GM12875 (cell line): ENCODE measurements at regions not wholly inside any gene's neighbourhood (a gene's known extent, or its start where the extent isn't known, plus 50 kb on each side); places are given as distances from the start of the nearest gene placed in this dataset.

Source experiments
- H3K4me3 ChIP-seq: one replicate; pipeline ENCODE4 v1.5.1; 2011; ENCODE audit warnings: low read depth, low read length, control low read depth
- TF ChIP-seq, protein P1 (sequence below): IDR thresholded peaks from 2 replicates; pipeline ENCODE4 v1.5.1; 2011; ENCODE audit warnings: low read depth, mild to moderate bottlenecking, control low read depth, inconsistent platforms, low read length, moderate library complexity, borderline replicate concordance; ENCODE audit not compliant: insufficient read depth

GRCh38 chr4:111811661-111812060 is 333.6 kb upstream of the FAM241A start:
- TF ChIP-seq, protein P1, sequence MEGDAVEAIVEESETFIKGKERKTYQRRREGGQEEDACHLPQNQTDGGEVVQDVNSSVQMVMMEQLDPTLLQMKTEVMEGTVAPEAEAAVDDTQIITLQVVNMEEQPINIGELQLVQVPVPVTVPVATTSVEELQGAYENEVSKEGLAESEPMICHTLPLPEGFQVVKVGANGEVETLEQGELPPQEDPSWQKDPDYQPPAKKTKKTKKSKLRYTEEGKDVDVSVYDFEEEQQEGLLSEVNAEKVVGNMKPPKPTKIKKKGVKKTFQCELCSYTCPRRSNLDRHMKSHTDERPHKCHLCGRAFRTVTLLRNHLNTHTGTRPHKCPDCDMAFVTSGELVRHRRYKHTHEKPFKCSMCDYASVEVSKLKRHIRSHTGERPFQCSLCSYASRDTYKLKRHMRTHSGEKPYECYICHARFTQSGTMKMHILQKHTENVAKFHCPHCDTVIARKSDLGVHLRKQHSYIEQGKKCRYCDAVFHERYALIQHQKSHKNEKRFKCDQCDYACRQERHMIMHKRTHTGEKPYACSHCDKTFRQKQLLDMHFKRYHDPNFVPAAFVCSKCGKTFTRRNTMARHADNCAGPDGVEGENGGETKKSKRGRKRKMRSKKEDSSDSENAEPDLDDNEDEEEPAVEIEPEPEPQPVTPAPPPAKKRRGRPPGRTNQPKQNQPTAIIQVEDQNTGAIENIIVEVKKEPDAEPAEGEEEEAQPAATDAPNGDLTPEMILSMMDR, result no peak
- H3K4me3 ChIP-seq, result no peak overlapping the region

DNA sequence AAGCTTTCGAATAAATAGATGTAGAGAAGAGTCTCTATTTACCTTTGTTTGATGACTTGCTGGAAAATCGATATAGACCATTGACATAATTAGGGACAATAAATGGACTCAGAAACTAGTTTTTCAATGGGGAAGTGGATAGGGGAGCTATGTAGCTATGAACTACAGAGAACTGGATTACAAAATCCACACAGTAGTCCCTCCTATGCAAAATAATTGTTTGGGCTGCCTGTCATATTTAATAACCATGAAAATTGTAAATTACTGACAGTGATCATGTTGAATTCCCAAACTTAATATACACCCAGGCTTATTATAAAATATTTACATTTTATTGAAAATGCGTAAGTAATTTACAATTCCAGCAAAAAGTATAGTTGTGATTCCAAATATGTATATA is 333.1 kb upstream of the FAM241A start:
- TF ChIP-seq, protein P1, result no peak

DNA sequence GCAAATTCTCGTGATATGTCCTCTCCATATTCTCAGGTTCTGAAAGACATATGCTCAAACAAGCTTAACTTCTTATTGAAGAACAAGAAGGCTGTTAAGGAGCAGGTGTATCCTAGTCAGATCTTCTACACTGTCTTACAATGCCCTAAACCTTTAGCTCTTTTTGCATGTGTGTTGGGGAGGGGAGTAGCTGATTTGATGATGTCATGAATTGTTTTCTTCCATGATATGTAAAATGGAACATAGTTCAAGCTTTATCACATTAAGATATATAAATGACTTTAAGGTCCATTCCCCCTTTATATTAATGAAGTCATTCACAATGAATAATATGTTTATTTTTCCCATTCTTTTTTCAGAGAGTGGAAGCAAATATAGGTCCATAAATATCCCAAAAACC is 332.5 kb upstream of the FAM241A start:
- TF ChIP-seq, protein P1, result no peak
- no peak overlapping the region for H3K4me3 ChIP-seq

More for the DNA sequence above, 333.1 kb upstream of the FAM241A start:
- H3K4me3 ChIP-seq, result no peak overlapping the region

DNA sequence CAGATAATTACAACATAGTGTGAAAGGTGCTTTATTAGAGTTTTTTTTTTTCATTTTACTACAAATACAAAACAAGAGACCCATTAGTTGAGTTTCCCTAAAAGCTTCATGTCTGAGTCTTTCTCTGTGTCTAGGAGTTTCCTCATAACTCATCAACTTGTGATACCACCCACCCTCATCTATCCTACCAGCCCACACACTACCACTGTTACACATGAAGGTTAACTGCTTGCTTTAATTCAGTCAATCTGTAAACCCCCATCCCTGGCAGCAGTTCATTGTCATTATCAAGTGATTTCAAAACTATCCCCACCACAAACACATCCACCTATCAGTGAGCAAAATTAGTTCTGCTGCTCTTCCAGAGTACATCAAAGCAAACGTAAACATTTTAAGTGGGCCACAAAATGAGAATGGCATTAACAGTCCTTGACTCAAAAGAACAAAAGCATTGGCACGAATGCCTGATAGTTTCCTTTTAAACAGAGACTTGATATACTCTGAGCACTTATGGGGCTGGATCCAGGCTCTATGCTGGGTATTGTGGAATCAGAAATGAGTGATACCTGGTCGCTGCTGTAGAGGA is 331.6 kb upstream of the FAM241A start:
- no peak overlapping the region for H3K4me3 ChIP-seq
- TF ChIP-seq, protein P1, result no peak

DNA sequence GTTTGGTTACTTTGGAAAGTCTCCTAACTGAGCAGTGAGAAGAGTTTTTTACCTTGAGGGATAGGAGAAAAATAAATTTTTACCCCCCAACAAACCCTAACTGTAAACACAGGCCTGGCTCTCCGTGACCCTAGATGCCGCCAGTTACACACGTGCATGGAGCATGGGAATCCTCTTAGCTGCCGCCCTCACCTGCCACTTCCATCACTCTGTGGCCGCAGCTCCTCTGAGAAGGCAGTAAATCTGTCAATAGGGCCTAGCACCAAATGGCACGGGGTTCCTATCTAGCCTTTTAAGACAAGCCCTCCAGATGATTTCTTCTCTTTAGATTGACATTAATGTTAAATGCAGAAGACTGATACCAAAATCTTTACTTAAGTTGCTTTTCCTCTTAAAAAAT is 330.3 kb upstream of the FAM241A start:
- H3K4me3 ChIP-seq, result no peak overlapping the region
- TF ChIP-seq, protein P1, result no peak

DNA sequence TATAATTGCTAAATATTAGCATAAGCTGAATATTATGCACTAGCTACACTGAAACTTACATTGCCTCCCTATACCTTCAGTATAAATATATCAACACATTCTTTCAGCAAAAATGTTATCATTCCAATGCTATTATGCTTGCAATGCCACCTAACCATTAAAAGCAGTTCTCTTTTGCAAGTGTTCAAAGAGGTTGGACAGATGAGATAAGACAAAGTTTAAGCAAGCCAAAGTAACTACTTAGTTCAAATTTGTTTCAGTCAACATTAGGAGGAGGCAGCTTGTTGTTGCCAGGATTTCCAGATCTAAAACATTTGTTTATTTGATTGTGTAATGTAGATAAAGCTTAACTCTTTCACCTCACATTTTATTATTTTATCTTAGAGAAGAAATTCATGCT is 323.9 kb upstream of the FAM241A start:
- no peak overlapping the region for H3K4me3 ChIP-seq
- TF ChIP-seq, protein P1, result no peak

DNA sequence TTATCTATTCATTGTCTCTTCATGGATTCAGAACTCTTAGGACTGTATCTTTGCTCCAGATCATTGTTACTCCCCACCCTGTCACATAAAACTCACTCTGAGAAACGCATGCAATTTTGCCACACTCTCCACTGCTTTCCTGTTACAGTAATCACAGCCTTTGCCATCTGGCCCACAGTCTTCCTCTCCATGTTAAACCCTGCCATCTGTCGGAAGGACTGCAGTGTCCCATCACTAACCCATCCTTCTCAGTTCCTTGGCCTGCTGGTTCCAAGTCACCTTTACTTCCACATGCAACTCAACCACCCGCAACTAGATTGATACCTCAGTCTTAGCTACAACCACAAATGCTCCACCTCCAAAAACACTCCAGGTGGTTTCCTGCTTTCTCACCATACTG is 308.7 kb upstream of the FAM241A start:
- H3K4me3 ChIP-seq, result no peak overlapping the region
- TF ChIP-seq, protein P1, result no peak
